ENCODE measurements at regions not wholly inside any gene's neighbourhood (a gene's known extent, or its start where the extent isn't known, plus 50 kb on each side); places are given as distances from the start of the nearest gene placed in this dataset.

DNA sequence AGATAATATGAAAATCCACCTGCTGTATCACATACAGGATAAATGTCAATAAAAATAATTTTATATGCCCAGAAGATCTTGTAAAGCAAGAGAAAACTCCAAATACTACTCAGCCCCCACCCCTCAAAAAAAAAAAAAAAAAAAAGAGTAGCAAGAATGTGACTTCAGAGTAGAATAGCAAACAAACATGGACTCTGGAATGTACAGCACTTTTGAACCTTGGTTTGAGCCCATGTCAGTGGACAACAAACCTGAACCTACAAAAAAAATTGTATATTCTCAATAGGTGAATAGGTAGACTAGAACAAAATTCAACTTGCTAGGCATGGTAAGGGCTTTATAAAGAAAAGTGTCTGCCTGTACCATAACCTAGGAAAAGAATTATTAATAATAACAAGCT, 428.0 kb downstream of the SLITRK6 start:
- DNase-seq = no peak

DNA sequence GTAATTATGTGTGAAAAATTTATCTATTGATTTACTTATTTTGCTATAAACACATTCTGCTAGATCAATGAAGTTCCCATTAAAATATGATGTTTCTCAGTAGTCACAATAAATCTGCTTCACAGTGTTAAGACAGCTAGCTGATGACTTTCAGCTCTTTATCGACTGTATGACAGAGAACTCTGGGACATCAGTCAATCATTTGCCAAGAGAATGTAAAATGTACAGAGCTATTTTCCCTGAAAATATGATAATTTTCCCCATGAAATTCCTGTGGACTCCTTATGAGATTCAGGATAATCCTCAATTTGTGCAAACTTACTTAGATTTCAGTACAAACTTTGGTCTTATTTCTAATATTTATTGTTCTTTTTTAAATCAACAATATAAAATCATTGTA, 430.5 kb downstream of the SLITRK6 start:
- DNase-seq = no peak

DNA sequence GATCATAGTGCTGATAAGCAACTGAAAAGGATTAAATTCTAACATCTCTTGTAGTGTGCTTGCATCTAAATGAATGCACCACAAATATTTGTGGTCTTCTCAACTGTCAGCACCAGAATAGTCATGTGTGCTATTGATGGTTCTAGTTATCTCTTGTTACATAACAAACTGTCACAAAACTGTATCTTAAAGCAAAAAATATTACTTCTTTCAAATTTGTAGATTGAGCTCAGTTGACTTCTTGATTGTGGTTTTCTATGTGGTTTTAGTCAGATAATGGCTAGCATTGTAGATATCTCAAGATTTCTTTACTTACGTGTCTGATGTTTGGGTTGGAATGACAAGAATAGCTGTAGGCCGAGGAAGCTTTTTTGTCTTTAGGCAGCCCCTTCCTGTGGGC, 431.3 kb downstream of the SLITRK6 start:
- DNase-seq = no peak

DNA sequence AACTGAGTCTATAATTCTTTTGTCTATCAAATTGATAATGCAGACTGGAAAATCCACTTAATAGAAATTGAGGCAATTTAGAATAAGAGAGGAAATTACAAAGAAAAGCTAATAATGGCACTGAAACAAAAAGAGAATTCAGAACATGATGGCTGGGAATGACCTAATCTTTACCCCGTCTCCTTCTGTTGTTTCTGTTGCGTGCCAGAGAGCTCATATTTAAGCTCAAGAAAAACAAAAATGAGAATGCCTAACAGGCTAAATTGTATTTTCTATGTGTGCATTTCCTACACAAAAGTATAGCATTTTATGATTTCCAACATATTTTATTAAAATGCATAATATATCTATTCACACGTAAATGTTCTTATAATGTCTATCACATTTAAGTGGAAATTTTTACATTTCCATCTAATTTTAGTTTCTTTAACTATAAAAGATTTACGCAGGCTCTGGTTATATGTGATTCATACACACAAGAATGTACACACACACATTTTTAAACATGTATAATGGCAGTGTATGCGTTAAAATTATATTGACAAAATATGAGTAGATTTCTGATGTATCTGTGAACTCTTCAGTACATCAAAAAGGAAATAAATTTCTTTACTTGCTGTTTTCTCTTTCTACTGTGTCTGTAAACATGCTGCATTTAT, 432.3 kb downstream of the SLITRK6 start:
- DNase-seq = no peak

DNA sequence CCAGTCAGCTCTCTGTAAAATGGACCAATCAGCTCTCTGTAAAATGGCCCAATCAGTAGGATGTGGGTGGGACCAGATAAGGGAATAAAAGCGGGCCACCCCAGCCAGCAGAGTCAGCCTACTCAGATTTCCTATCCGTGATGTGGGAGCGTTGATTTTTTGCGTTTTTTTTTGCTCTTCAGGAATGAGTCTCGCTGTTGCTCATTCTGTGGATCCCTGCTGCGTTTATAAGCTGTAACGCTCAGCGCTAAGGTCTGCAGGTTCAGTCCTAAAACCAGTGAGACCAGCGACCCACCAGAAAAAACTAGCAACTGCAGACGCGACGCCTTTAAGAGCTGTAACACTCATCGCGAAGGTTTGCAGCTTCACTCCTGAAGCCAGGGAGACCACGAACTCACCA, 435.7 kb downstream of the SLITRK6 start:
- DNase-seq = no peak

DNA sequence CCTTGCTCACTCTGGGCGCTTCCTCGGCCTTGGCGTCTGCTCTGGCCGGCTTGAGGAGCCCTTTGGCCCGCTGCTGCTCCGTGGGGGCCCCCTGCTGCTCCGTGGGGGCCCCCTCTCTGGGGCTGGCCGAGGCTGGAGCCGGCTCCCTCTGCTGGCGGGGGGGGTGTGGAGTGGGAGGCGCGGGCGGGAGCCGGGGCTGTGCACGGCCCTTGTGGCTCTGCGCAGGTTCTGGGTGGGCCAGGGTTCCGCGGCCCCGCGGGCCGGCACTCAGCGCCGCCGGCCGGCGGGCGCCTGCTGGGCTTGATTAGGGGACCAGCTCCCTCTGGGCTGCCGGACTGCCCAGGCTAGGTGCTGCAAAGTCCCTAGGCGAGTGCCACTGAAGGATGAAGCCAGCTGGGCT, 436.2 kb downstream of the SLITRK6 start:
- no peak for DNase-seq

DNA sequence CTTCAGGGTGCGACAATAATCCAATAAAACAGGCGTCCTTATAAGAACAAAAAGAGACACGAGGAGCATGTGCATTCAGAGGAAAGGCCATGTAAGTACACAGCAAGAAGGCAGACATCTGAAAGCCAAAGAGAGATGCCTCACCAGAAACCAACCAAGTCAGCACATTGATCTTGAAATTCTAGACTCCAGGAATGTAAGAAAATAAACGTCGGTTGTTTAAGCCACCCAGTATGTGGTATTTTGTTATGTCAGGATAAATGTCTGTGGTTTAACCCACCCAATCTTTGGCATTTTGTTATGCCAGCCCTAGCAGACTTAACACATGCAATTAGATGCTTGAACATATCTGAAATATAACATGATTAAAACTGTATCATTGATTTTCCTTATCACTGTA, 452.0 kb downstream of the SLITRK6 start:
- DNase-seq = no peak

DNA sequence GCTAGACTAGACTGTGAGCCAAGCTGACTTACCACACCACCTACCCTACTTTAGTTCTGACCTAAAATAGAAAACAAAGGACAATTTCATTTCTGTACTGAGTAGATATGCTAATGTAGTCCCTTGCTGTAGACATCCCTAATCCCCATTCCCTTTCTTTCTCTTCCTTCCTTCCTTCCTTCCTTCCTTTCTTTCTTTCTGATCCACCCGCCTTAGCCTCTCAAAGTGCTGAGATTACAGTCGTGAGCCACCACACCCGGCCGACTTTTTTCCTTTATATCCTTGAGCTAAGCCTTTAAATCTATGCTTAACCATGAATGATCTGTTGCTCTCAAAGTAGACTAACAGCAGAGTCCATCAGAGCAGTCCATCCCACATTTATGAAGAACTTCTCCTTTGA, 465.0 kb downstream of the SLITRK6 start:
- no peak for DNase-seq

DNA sequence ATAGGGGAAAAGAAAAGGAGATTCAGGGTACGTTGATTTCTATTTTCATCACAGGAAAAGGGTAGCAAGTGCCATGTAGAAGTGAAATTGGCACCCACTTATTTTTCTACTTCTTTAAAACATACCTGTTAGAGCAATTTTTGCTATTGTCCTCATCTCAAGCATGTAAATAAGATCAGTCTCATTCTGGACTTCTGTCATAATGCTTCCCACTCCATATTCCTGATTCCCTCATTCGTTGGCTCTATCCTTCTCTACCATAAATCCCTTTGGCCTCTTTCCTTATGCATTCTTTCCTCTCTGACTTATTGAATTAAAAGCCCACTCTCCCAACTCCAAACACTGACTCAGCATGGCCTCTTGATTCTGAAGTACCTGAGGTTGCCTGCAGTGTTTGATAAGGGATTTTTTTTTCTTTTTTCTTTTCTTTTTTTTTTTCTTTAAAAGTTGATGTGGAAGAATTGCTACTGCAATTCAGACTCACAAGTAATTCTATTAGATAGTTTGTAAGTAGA, 465.7 kb downstream of the SLITRK6 start:
- no peak for DNase-seq

DNA sequence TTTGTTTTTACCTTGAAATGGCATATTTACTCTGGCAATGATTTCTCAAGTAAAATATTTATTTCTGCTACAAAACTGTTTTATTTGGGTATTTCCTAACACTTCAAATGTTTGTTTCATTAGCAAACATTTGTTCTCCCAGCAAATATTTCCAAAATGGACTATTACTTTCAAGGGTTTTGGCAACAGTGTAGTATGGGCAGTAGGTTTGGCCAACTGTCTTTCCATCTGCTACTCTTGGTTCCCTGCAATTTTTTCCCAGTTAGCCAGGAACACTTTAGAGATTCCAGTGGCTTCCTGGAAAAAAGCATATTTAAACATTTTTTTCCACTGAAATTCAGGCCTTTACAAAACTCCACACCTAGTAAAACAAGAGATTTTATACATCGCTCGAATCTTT, 466.6 kb downstream of the SLITRK6 start:
- no peak for DNase-seq

DNA sequence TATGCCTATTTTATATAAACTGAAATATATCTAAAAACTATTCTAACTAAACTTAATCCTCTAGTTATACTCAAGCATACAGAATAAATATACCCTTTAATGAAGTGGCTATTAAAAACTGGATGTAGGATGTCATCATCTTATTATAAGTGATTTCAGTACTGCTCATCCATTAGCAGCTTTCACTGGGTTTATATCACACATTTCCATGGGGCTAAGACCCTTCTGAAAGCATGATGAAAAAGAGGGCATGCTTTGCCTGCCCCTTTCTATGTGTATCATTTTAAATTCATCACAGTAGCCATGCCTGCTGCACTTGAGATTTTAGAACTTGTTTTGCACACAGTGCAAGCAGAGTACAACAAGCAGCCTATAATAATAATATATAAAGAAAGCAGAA, 477.5 kb downstream of the SLITRK6 start:
- no peak for DNase-seq

DNA sequence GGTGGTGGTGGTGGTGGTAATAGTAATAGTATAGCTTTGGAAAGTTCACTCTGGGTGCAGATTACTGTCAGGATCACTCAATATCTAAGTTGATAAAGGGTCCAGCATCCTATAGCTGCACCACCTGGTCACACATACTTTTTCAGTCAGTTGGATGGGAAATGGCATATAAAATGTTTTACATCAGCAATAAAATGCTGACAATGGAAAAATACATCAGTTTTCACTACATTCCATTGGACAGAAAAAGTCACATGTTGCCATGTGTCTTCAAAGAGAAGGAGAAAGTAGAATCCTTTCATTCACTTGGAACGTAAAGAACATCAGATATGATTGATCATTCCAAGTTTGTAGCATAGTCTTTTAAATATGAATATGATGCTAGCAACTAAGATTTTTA, 481.4 kb downstream of the SLITRK6 start:
- no peak for DNase-seq

DNA sequence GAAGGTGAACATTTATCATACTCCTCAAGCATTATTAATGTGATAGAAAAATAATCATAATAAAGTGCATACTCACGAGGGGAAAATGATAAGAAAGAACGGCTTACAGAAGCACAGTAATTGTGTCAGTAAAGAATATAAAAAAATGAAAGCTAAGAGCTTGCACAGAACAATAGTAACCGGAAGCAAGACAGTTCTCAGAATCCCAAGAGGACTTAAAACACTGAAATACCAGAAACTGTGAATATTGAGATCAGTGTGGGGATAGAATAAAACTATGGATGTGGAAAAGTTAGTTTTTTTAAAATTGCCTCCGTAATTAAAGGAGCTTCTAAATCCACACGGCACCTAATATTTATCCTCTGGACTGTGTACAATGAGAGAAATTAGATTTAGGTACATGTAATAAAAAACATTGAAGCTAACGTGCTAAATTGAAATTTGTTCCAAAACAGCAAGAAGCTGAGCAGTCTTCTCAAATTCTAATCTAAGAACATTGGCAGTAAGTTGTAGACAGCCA, 482.7 kb downstream of the SLITRK6 start:
- no peak for DNase-seq

DNA sequence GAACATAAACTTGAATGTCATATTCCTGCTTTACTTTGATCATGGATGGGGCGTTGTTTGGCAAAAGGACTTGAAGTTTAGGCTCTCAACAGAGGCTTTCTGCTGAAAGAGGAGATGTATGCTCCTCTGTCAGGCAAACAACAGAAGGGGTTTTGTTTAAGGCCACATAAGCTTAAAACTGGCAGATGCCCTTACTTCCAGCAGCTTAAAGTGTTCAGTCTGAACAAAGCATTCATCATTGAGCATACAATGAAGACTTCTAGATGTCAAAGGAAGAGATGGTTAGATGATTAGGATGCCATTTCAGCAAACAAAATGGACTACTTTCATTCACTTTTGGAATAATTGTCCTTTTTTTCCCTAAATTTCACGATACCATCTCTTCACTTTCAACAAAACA, 484.5 kb downstream of the SLITRK6 start:
- DNase-seq = no peak

DNA sequence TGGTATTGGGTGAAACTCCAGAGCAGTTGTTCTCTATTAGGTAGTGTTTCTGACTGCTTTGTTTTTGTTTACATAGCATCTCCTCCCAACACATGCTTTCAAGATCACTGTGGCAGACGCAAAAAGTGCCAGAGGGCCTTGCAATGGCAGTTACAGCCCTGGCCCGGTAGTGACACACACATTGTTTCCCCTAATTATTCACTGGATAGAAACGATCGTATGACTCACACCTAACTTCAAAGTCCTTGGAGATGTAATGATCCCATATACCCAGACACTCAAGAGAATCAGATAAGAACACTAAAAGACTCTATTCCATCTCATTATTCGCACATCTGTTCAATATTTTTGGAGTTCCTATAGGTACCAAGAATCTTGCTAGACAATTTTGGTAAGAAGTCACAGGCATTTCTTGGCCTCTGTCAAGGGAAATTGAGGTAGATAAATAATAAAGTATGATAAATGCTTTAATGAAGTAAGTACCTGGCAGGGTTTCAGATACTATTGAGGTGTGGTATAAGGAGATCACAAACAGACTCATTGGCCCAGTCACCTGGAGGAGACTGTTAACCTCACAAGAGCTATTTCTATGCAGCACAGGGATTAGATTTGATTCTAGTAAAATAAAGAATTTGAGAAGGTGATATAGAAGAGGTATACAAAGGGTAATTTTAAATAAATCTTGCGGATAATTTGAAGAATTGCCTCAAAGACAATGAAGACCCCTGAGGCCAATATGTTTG, 485.3 kb downstream of the SLITRK6 start:
- DNase-seq = no peak

DNA sequence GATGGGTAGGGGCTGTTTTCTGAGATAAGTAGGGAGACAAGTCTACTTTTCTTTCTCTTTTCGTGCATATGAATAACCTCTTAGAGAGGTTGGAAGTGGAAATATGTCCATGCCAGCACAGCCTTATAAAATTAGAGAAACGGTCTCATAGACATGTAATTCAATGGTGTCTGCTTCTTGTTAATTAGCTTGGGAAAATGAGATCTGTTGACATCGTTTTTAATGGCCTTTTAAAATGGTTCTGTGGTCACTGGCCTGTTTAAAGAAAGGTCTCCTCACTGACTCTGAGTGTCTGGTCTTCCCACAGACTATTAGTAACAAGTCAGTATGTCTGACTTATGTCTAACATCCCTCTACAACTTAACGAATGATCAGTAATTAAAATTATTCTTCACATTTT, 487.1 kb downstream of the SLITRK6 start:
- DNase-seq = no peak

DNA sequence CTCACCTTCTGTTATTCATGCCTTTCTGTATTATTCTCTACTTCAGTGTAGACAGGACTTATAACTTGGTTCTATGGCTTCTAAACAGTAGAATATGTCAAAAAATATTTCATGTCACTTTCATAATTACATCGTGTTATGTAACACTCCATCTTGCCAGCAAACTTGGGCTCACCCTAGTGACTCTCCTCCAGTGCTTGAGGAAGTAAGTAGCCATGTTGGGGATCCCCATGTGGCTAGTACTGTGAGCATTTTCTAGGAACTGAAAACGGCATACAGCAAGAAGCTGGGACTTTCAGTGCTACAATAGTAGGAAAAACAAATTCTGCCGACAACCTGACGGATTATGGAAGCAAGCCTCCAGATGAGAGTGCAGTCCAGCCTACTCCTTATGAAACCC, 495.6 kb downstream of the SLITRK6 start:
- DNase-seq = no peak

DNA sequence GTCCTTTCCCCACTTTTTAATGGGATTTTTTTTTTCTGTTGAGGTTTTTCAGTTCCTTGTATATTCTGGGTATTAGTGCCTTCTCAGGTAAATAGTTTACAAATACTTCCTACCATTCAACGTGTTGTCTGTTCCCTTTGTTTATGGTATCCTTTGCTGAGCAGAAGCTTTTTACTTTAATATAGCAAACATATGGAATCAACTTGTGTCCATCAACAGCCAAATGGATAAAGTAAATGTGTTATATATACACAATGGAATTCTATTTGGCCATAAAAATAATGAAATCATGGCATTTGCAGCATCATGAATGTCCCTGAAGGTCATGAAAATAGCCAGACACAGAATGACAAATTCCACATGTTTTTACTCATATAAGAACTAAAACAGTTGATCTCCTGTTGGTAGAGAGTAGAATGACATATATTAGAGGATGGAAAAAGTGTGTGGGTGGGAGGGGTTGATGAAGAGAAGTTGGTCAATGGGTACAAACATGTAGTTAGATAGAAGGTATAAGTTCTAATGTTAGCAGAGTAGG, 500.8 kb downstream of the SLITRK6 start:
- no peak for DNase-seq

DNA sequence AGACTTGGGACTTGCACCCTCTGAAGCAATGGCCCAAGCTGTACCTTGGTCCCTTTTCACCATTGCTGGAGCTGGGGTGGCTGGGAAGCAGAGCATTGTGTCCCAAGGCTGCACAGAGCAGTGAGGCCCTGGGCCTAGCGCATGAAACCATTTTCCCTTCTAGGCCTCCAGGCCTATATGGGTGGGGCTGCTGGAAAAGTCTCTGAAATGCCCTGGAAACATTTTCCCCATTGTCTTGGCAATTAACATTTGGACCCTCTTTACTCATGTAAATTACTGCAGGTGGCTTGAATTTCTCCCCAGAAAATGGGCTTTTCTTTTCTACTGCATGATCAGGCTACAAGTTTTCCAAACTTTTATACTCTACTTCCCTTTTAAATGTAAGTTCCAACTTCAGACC, 510.5 kb downstream of the SLITRK6 start:
- no peak for DNase-seq

DNA sequence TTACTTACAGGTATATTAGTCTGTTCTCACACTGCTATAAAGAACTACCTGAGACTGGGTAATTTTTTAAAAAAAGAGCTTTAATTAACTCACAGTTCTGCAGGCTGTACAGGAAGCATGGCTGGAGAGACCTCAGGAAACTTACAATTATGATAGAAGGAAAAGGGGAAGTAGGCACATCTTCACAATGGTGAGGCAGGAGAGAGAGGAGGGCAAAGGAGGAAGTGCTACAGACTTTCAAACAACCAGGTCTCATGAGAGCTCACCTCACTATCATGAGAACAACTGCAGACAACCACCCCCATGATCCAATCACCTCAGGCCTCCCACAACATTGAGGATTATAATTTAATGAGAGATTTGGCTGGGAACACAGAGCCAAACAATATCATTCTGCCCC, 511.7 kb downstream of the SLITRK6 start:
- DNase-seq = no peak

DNA sequence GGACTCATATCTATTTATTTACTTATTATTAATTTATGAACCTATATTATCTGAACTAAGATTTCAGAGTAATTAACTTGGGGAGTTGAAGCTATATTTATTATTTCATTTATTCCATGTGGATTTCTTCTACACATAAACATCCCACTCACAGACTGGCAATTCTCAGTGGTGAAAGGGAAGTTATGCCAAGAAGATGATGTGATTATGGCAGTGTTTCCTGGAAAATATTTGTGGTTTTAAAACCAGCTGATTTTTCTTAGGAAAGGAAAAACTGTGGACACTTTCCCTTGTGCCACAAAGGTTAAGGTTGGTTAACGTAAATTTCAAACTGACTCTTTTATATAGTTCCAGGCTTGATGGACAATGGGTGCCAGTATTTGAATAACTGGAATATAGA, 513.1 kb downstream of the SLITRK6 start:
- no peak for DNase-seq

DNA sequence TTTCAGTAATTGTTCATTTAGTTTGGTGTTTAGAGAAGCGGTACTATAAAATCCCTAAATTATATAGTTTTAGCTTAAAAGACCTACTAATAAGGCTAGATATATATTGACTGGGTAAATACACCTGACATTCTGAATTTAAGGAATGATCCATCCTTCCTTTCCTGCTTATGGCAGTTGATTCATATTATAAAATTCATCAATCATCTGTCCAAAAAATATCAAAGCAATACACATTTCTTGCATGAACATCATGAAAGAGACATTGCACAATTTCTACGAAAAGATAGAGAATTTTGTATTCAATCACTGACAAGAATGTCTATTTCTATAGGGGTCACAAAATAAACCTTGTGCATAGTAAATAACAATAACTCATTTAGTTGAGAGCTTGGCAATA, 514.9 kb downstream of the SLITRK6 start:
- no peak for DNase-seq

DNA sequence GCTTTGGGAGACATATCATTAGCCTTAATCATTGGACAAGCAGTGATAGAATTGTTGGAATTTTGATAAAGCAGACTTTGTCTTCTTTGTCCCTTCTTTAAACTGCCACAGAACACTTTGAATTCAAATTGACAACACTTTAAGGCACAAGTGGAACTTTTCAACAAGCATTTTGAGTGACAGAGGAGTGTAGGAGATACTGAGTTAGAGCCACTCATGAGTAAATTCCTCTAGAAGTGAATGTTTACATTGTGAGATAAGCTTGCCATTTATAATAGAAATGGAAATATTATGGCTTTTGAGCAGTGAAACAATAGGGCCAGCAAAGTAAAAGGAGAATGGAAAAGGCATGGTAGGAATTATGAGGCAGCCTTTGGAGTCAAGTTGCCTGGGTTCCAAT, 515.8 kb downstream of the SLITRK6 start:
- DNase-seq = no peak

DNA sequence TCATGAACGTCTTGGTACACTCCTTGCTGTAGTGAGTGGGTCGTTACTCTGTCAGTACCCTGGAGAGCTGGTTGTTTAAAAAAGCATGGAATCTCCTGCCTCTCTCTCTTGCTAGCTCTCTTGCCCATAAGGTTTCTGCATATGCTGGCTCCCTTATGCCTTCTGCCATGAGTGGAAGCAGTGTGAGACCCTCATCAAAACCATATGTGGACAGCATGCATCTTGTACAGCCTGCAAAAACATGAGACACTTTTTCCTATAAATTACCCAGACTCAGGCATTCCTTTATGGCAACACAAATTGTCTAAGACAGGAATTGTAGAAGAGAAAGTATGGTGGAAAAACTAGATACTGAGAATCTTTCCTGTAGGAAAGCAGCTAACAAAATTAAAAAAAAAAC, 516.3 kb downstream of the SLITRK6 start:
- no peak for DNase-seq

Data from stimulated activated CD4-positive, alpha-beta T cell treated with anti-CD3 and anti-CD28 coated beads, Interleukin-15, amount 100 ng/mL, for 24 hours (primary cell).